ENCODE measurements at regions not wholly inside any gene's neighbourhood (a gene's known extent, or its start where the extent isn't known, plus 50 kb on each side); places are given as distances from the start of the nearest gene placed in this dataset.
"Not testable (repeated sequence)": the region's sequence is repeated elsewhere in the genome, so short reads cannot be mapped to it uniquely, and the experiment has no call there.

- RAD21 ChIA-PET (ENCODE audit: unreplicated experiment); POLR2A ChIA-PET; H3K79me2 ChIP-seq (ENCODE audit: control insufficient read depth, insufficient read depth, low read length); H3K9ac ChIP-seq (ENCODE audit: control insufficient read depth, insufficient read depth, low read length); H3K9me3 ChIP-seq (replicated peaks; ENCODE audit: control insufficient read depth, insufficient read depth, low read length); H2AFZ ChIP-seq (ENCODE audit: control insufficient read depth, low read depth, low read length); intact Hi-C loops (cut with micrococcal nuclease; ENCODE audit: unreplicated experiment); H3K4me2 ChIP-seq (ENCODE audit: control insufficient read depth, insufficient read depth); H3K27me3 ChIP-seq (replicated peaks in 1 of 2; ENCODE audit: control insufficient read depth in 2 of 2, insufficient read depth in 2 of 2, low read length in 1 of 2); SMC1A ChIA-PET (ENCODE audit: uncharacterized antibody, unreplicated experiment); H4K20me1 ChIP-seq (ENCODE audit: control insufficient read depth, insufficient read depth); CTCF ChIA-PET; in situ Hi-C loops (cut with MboI); H3K36me3 ChIP-seq (ENCODE audit: control insufficient read depth in 2 of 2, insufficient read depth in 2 of 2, low read length in 1 of 2); FAIRE-seq; BruUV-seq (replicated peaks); H3K27ac ChIP-seq (ENCODE audit: control insufficient read depth, insufficient read depth); H3K4me3 ChIP-seq; ATAC-seq; H3K4me1 ChIP-seq (ENCODE audit: control insufficient read depth, insufficient read depth, low read length); DNase-seq (ENCODE audit: low read depth, low spot score): not testable (repeated sequence)
- 44% methylated on average over 10 of the region's 48 CpGs for WGBS (ENCODE audit: insufficient coverage, insufficient replicate concordance, low lambda C conversion rate, missing lambda C conversion rate)
These were observed 667.6 kb downstream of the SPATA31A6 start for GRCh38 chr9:42850896-42851693.

DNA sequence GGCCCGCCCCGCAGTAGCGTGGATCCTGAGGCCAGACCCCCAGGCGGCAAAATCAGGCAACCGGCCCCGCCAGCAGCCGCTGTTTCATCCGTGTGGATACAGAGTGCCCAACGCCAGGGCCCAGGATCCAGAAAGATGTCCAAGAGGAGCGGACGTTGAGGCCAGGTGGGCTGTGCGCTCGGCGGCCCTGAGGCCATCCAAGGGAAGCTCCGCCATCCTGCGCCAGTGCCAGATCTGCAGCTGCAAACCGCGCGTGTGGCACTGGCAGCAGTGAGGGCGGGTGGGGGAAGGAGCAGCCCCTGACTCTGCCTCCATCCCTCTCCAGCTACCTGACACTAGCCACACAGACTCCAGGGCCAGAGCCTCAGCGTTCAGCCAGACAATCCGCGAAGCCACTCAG, 668.2 kb downstream of the SPATA31A6 start:
- RAD21 ChIA-PET (ENCODE audit: unreplicated experiment) = not testable (repeated sequence)

GRCh38 chr9:42852133-42852930, 668.9 kb downstream of the SPATA31A6 start:
- H3K4me2 ChIP-seq (ENCODE audit: control insufficient read depth, insufficient read depth); FAIRE-seq; BruUV-seq (replicated peaks); SMC1A ChIA-PET (ENCODE audit: uncharacterized antibody, unreplicated experiment); H3K79me2 ChIP-seq (ENCODE audit: control insufficient read depth, insufficient read depth, low read length); H3K27me3 ChIP-seq (replicated peaks in 1 of 2; ENCODE audit: control insufficient read depth in 2 of 2, insufficient read depth in 2 of 2, low read length in 1 of 2); H3K9me3 ChIP-seq (replicated peaks; ENCODE audit: control insufficient read depth, insufficient read depth, low read length); H3K4me1 ChIP-seq (ENCODE audit: control insufficient read depth, insufficient read depth, low read length); H3K4me3 ChIP-seq; H2AFZ ChIP-seq (ENCODE audit: control insufficient read depth, low read depth, low read length); H3K36me3 ChIP-seq (ENCODE audit: control insufficient read depth in 2 of 2, insufficient read depth in 2 of 2, low read length in 1 of 2); in situ Hi-C loops (cut with MboI); DNase-seq (ENCODE audit: low read depth, low spot score); intact Hi-C loops (cut with micrococcal nuclease; ENCODE audit: unreplicated experiment); POLR2A ChIA-PET; CTCF ChIA-PET; RAD21 ChIA-PET (ENCODE audit: unreplicated experiment); H3K9ac ChIP-seq (ENCODE audit: control insufficient read depth, insufficient read depth, low read length); H3K27ac ChIP-seq (ENCODE audit: control insufficient read depth, insufficient read depth); H4K20me1 ChIP-seq (ENCODE audit: control insufficient read depth, insufficient read depth); ATAC-seq: not testable (repeated sequence)
- whole genome bisulfite sequencing (ENCODE audit: insufficient coverage, insufficient replicate concordance, low lambda C conversion rate, missing lambda C conversion rate) = 85% methylated on average over 23 of the region's 66 CpGs

More for the DNA sequence above, 668.2 kb downstream of the SPATA31A6 start:
- H3K9ac ChIP-seq (ENCODE audit: control insufficient read depth, insufficient read depth, low read length); DNase-seq (ENCODE audit: low read depth, low spot score); H3K36me3 ChIP-seq (ENCODE audit: control insufficient read depth in 2 of 2, insufficient read depth in 2 of 2, low read length in 1 of 2); H3K4me1 ChIP-seq (ENCODE audit: control insufficient read depth, insufficient read depth, low read length); H3K27me3 ChIP-seq (replicated peaks in 1 of 2; ENCODE audit: control insufficient read depth in 2 of 2, insufficient read depth in 2 of 2, low read length in 1 of 2); in situ Hi-C loops (cut with MboI); H3K27ac ChIP-seq (ENCODE audit: control insufficient read depth, insufficient read depth); H3K79me2 ChIP-seq (ENCODE audit: control insufficient read depth, insufficient read depth, low read length); FAIRE-seq; CTCF ChIA-PET; intact Hi-C loops (cut with micrococcal nuclease; ENCODE audit: unreplicated experiment); POLR2A ChIA-PET; H4K20me1 ChIP-seq (ENCODE audit: control insufficient read depth, insufficient read depth); H2AFZ ChIP-seq (ENCODE audit: control insufficient read depth, low read depth, low read length); H3K4me2 ChIP-seq (ENCODE audit: control insufficient read depth, insufficient read depth); ATAC-seq; H3K9me3 ChIP-seq (replicated peaks; ENCODE audit: control insufficient read depth, insufficient read depth, low read length); H3K4me3 ChIP-seq; SMC1A ChIA-PET (ENCODE audit: uncharacterized antibody, unreplicated experiment); BruUV-seq (replicated peaks): not testable (repeated sequence)
- 90% methylated on average over 3 of the region's 23 CpGs for WGBS (ENCODE audit: insufficient coverage, insufficient replicate concordance, low lambda C conversion rate, missing lambda C conversion rate)

GRCh38 chr9:42860133-42860532, 676.7 kb downstream of the SPATA31A6 start:
- DNase-seq (ENCODE audit: low read depth, low spot score); POLR2A ChIA-PET; H3K27me3 ChIP-seq (replicated peaks in 1 of 2; ENCODE audit: control insufficient read depth in 2 of 2, insufficient read depth in 2 of 2, low read length in 1 of 2); intact Hi-C loops (cut with micrococcal nuclease; ENCODE audit: unreplicated experiment); H4K20me1 ChIP-seq (ENCODE audit: control insufficient read depth, insufficient read depth); H3K4me3 ChIP-seq; H2AFZ ChIP-seq (ENCODE audit: control insufficient read depth, low read depth, low read length); in situ Hi-C loops (cut with MboI); H3K9ac ChIP-seq (ENCODE audit: control insufficient read depth, insufficient read depth, low read length); BruUV-seq (replicated peaks); H3K79me2 ChIP-seq (ENCODE audit: control insufficient read depth, insufficient read depth, low read length); H3K9me3 ChIP-seq (replicated peaks; ENCODE audit: control insufficient read depth, insufficient read depth, low read length); H3K36me3 ChIP-seq (ENCODE audit: control insufficient read depth in 2 of 2, insufficient read depth in 2 of 2, low read length in 1 of 2); H3K4me1 ChIP-seq (ENCODE audit: control insufficient read depth, insufficient read depth, low read length); H3K27ac ChIP-seq (ENCODE audit: control insufficient read depth, insufficient read depth); CTCF ChIA-PET; RAD21 ChIA-PET (ENCODE audit: unreplicated experiment); SMC1A ChIA-PET (ENCODE audit: uncharacterized antibody, unreplicated experiment); H3K4me2 ChIP-seq (ENCODE audit: control insufficient read depth, insufficient read depth); ATAC-seq; FAIRE-seq: not testable (repeated sequence)
- 13% methylated on average over 1 of the region's 1 CpG for WGBS (ENCODE audit: insufficient coverage, insufficient replicate concordance, low lambda C conversion rate, missing lambda C conversion rate)

Data from GM12878 (cell line).